ENCODE measurements at regions not wholly inside any gene's neighbourhood (a gene's known extent, or its start where the extent isn't known, plus 50 kb on each side); places are given as distances from the start of the nearest gene placed in this dataset.

- Histone ChIP-seq H3K27ac (replicated peaks in 1 of 4) (no peak overlapping the region), H3K4me3 (no peak overlapping the region), H3K36me3 (no peaks in the 10 kb centered on the region), H3K4me1 (no peaks in the 10 kb centered on the region), H3K27me3 (no peaks in the 10 kb centered on the region), H3K9me3 (no peaks in the 10 kb centered on the region)
- no peak for DNase-seq (ENCODE audit: extremely low spot score)
- 94% methylated on average over 3 of the region's 3 CpGs for WGBS
- TF ChIP-seq EP300 (IDR thresholded peaks at IDR 0.05) (no peak), POLR2A (IDR thresholded peaks at IDR 0.05; ENCODE audit: low read depth) (no peak), CTCF (IDR thresholded peaks at IDR 0.05) (no peak), POLR2AphosphoS5 (IDR thresholded peaks at IDR 0.05) (no peak)
- intact Hi-C loops (cut with DNase I), result no loop called here
These were observed 339.5 kb upstream of the EDIL3 start for GRCh38 chr5:84724181-84724580.

- Histone ChIP-seq H3K27ac (replicated peaks in 1 of 4) (no peak overlapping the region), H3K36me3 (no peaks in the 10 kb centered on the region), H3K4me3 (no peak overlapping the region), H3K9me3 (no peaks in the 10 kb centered on the region), H3K4me1 (no peaks in the 10 kb centered on the region), H3K27me3 (no peaks in the 10 kb centered on the region)
- no peak for DNase-seq (ENCODE audit: extremely low spot score)
- 63% methylated on average over 3 of the region's 3 CpGs for WGBS
- TF ChIP-seq EP300 (IDR thresholded peaks at IDR 0.05) (no peak), CTCF (IDR thresholded peaks at IDR 0.05) (no peak)
- intact Hi-C loops (cut with DNase I), result no loop called here
These were observed 333.7 kb upstream of the EDIL3 start for GRCh38 chr5:84718377-84718776.

GRCh38 chr5:84715686-84716085 is 331.0 kb upstream of the EDIL3 start:
- intact Hi-C loops (cut with DNase I), result no loop called here
- no peak for TF ChIP-seq POLR2A (IDR thresholded peaks at IDR 0.05; ENCODE audit: low read depth)
- TF ChIP-seq POLR2AphosphoS5 (IDR thresholded peaks at IDR 0.05), result no peak
- no peak for TF ChIP-seq EP300 (IDR thresholded peaks at IDR 0.05)
- no peak for TF ChIP-seq CTCF (IDR thresholded peaks at IDR 0.05)
- Histone ChIP-seq H3K4me3 (no peak overlapping the region), H3K9me3 (no peaks in the 10 kb centered on the region), H3K36me3 (no peaks in the 10 kb centered on the region), H3K27me3 (no peaks in the 10 kb centered on the region), H3K4me1 (no peaks in the 10 kb centered on the region), H3K27ac (replicated peaks in 1 of 4) (no peak overlapping the region)
- no peak for DNase-seq (ENCODE audit: extremely low spot score)
- 88% methylated on average over 3 of the region's 3 CpGs for WGBS

GRCh38 chr5:84715091-84715490 is 330.4 kb upstream of the EDIL3 start:
- Histone ChIP-seq H3K4me3 (no peak overlapping the region), H3K9me3 (no peaks in the 10 kb centered on the region), H3K27me3 (no peaks in the 10 kb centered on the region), H3K27ac (replicated peaks in 1 of 4) (no peak overlapping the region), H3K36me3 (no peaks in the 10 kb centered on the region), H3K4me1 (no peaks in the 10 kb centered on the region)
- WGBS, result 100% methylated on average over 1 of the region's 1 CpG
- TF ChIP-seq EP300 (IDR thresholded peaks at IDR 0.05), result no peak
- TF ChIP-seq CTCF (IDR thresholded peaks at IDR 0.05), result no peak
- TF ChIP-seq POLR2AphosphoS5 (IDR thresholded peaks at IDR 0.05), result no peak
- TF ChIP-seq POLR2A (IDR thresholded peaks at IDR 0.05; ENCODE audit: low read depth), result no peak
- intact Hi-C loops (cut with DNase I), result no loop called here
- DNase-seq (ENCODE audit: extremely low spot score), result no peak

GRCh38 chr5:84709075-84709474 is 324.4 kb upstream of the EDIL3 start:
- Histone ChIP-seq H3K9me3 (no peaks in the 10 kb centered on the region), H3K4me3 (no peak overlapping the region), H3K27me3 (no peaks in the 10 kb centered on the region), H3K36me3 (no peaks in the 10 kb centered on the region), H3K4me1 (no peaks in the 10 kb centered on the region), H3K27ac (replicated peaks in 1 of 4) (no peak overlapping the region)
- no peak for TF ChIP-seq EP300 (IDR thresholded peaks at IDR 0.05)
- no peak for TF ChIP-seq POLR2A (IDR thresholded peaks at IDR 0.05; ENCODE audit: low read depth)
- TF ChIP-seq CTCF (IDR thresholded peaks at IDR 0.05), result no peak
- no peak for DNase-seq (ENCODE audit: extremely low spot score)
- WGBS, result 93% methylated on average over 1 of the region's 1 CpG
- intact Hi-C loops (cut with DNase I), result no loop called here

All from esophagus muscularis mucosa (tissue), 4 donors.